ENCODE measurements at regions not wholly inside any gene's neighbourhood (a gene's known extent, or its start where the extent isn't known, plus 50 kb on each side); places are given as distances from the start of the nearest gene placed in this dataset.

GRCh38 chr6:60695232-60695631 lies 1590.8 kb downstream of the KHDRBS2 start:
- TF ChIP-seq POLR2A (IDR thresholded peaks at IDR 0.05) (no peak), POLR2AphosphoS5 (IDR thresholded peaks at IDR 0.05) (no peak)
- TF ChIP-seq, protein P1, sequence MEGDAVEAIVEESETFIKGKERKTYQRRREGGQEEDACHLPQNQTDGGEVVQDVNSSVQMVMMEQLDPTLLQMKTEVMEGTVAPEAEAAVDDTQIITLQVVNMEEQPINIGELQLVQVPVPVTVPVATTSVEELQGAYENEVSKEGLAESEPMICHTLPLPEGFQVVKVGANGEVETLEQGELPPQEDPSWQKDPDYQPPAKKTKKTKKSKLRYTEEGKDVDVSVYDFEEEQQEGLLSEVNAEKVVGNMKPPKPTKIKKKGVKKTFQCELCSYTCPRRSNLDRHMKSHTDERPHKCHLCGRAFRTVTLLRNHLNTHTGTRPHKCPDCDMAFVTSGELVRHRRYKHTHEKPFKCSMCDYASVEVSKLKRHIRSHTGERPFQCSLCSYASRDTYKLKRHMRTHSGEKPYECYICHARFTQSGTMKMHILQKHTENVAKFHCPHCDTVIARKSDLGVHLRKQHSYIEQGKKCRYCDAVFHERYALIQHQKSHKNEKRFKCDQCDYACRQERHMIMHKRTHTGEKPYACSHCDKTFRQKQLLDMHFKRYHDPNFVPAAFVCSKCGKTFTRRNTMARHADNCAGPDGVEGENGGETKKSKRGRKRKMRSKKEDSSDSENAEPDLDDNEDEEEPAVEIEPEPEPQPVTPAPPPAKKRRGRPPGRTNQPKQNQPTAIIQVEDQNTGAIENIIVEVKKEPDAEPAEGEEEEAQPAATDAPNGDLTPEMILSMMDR (IDR thresholded peaks at IDR 0.05 in 8 of 11, conservative IDR thresholded peaks at IDR 0.05 in 3 of 11): no peak
- WGBS, 5 donors: 57 to 70% (median 64%) methylated on average over 4 of the region's 4 CpGs
- H3K27me3 ChIP-seq (replicated peaks in 1 of 7): no peaks in the 10 kb centered on the region
- intact Hi-C loops (cut with DNase I; ENCODE audit: low total_unique reads): no loop called here
- H3K27ac ChIP-seq: no peak overlapping the region
- DNase-seq: no peak
- H3K36me3 ChIP-seq: no peaks in the 10 kb centered on the region
- no peak overlapping the region for H3K4me3 ChIP-seq
- no peaks in the 10 kb centered on the region for H3K4me1 ChIP-seq
- H3K9me3 ChIP-seq: peaks cover 0 to 58% (median 21%) of the 10 kb centered on the region in 8 donors

DNA sequence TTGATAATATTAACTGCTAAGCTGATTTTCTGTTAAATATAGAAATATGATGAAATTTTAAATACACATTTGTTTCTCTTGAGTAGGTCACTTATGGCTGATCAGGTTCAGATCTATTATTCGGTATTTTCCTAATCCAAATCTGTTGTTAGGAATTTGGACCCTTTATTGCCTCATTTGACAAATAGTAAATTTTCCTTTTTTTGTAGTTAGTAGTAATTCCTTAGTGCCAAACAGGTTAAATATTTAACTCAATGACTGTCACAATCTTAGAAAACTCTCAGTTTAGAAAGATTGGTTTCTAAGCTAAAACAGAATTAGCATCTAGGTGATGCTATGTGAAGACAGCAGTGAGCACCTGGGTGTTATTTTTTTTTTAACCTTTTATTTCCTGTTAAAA lies 1598.9 kb downstream of the KHDRBS2 start:
- peaks cover 0 to 42% (median 13%) of the 10 kb centered on the region in 8 donors for H3K9me3 ChIP-seq
- no peaks in the 10 kb centered on the region for H3K4me1 ChIP-seq
- TF ChIP-seq, protein P1 (IDR thresholded peaks at IDR 0.05 in 8 of 11, conservative IDR thresholded peaks at IDR 0.05 in 3 of 11): no peak
- no peak overlapping the region for H3K27ac ChIP-seq
- intact Hi-C loops (cut with DNase I; ENCODE audit: low total_unique reads): no loop called here
- H3K36me3 ChIP-seq: no peaks in the 10 kb centered on the region
- no peak overlapping the region for H3K4me3 ChIP-seq
- no peak for DNase-seq
- 66 to 86% (median 78%) methylated on average over 1 of the region's 1 CpG for whole genome bisulfite sequencing, 5 donors
- no peaks in the 10 kb centered on the region for H3K27me3 ChIP-seq (replicated peaks in 1 of 7)

DNA sequence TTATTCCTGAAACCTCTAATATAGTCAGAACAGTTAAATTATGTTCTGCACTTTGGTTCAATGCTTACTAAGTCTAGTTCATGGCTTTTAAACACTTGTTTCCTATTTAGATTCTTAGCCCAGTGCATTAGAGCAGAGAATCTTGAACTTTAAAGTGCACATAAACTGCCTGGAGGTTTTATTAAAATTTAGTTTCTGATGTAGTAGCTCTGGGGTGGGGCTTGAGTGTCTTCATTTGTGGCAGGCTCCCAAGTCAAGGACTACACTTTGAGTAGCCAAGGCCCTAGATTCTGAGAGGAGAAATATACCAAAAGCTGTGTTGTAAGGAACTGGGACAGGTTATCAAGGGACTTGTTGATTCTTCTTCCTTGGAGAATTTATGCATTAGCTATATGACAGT lies 1604.2 kb downstream of the KHDRBS2 start:
- Histone ChIP-seq H3K9me3 (peaks cover 0 to 56% (median 32%) of the 10 kb centered on the region in 8 donors), H3K4me3 (no peak overlapping the region), H3K36me3 (no peaks in the 10 kb centered on the region), H3K4me1 (no peaks in the 10 kb centered on the region), H3K27me3 (replicated peaks in 1 of 7) (no peaks in the 10 kb centered on the region), H3K27ac (no peak overlapping the region)
- intact Hi-C loops (cut with DNase I; ENCODE audit: low total_unique reads): no loop called here
- DNase-seq: no peak
- TF ChIP-seq POLR2AphosphoS5 (IDR thresholded peaks at IDR 0.05): no peak
- TF ChIP-seq, protein P1 (IDR thresholded peaks at IDR 0.05 in 8 of 11, conservative IDR thresholded peaks at IDR 0.05 in 3 of 11): no peak
- TF ChIP-seq POLR2A (IDR thresholded peaks at IDR 0.05): no peak

DNA sequence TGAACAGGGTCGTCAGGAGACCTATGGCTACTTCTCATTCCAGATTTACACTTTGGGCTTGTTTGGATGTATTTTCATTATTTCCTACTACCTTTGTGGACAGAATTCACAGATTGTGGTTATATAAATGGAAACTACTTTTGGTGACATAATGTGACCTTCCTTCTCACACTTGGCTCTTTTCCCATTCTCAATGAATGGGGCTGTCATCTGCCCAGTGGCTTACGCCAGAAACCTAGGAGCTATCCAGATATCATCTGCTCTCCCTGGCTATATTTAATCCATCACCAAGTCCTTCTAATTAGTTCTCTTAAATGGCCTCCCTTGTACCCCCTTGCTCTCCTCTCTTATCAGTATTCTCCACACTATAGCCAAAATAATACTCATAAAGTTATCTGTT lies 1606.8 kb downstream of the KHDRBS2 start:
- peaks cover 0 to 75% (median 47%) of the 10 kb centered on the region in 8 donors for H3K9me3 ChIP-seq
- intact Hi-C loops (cut with DNase I; ENCODE audit: low total_unique reads): no loop called here
- TF ChIP-seq POLR2AphosphoS5 (IDR thresholded peaks at IDR 0.05) (no peak), POLR2A (IDR thresholded peaks at IDR 0.05) (no peak)
- TF ChIP-seq, protein P1 (IDR thresholded peaks at IDR 0.05 in 8 of 11, conservative IDR thresholded peaks at IDR 0.05 in 3 of 11): no peak
- DNase-seq: no peak
- no peaks in the 10 kb centered on the region for H3K27me3 ChIP-seq (replicated peaks in 1 of 7)
- no peaks in the 10 kb centered on the region for H3K36me3 ChIP-seq
- no peaks in the 10 kb centered on the region for H3K4me1 ChIP-seq
- H3K27ac ChIP-seq: no peak overlapping the region
- no peak overlapping the region for H3K4me3 ChIP-seq
- 57 to 87% (median 72%) methylated on average over 2 of the region's 2 CpGs for WGBS, 5 donors
